WI38 (cell line): ENCODE measurements at regions not wholly inside any gene's neighbourhood (a gene's known extent, or its start where the extent isn't known, plus 50 kb on each side); places are given as distances from the start of the nearest gene placed in this dataset.

ENCODE experiments used
- H3K4me3 ChIP-seq: 2 replicates; pipeline ENCODE4 v1.5.1; 2011; ENCODE audit warnings: low read depth, mild to moderate bottlenecking, control low read depth, low read length
- CTCF ChIP-seq: IDR thresholded peaks from 2 replicates; pipeline ENCODE4 v1.5.1; 2012; ENCODE audit warnings: low read depth, mild to moderate bottlenecking, control low read depth, low read length

DNA sequence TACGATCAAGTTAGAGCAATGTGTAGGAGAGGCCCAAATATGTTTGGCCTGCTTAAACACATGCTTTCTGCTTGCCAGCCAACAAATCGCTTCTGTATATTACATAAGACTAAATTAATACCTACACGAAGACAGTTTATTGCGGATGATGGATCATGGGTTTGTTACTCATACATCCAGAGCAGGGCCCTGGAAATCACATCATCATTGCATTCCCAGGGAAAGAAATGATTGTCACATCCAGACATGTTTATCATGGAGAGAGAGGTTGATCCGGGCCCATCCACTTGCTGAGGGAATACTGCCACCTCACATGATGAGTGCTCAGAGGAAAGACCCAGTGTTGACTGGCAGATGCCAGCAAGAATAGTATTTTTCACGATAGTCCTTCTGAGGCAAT lies 282.6 kb downstream of the NUF2 start:
- TF ChIP-seq CTCF = no peak

GRCh38 chr1:163604896-163605295 lies 283.1 kb downstream of the NUF2 start:
- no peak for TF ChIP-seq CTCF
- no peak overlapping the region for H3K4me3 ChIP-seq

More for the DNA sequence above, 282.6 kb downstream of the NUF2 start:
- H3K4me3 ChIP-seq = no peak overlapping the region

- no peak overlapping the region for H3K4me3 ChIP-seq
- TF ChIP-seq CTCF = no peak
Observed at GRCh38 chr1:163608979-163609378, 287.2 kb downstream of the NUF2 start.

DNA sequence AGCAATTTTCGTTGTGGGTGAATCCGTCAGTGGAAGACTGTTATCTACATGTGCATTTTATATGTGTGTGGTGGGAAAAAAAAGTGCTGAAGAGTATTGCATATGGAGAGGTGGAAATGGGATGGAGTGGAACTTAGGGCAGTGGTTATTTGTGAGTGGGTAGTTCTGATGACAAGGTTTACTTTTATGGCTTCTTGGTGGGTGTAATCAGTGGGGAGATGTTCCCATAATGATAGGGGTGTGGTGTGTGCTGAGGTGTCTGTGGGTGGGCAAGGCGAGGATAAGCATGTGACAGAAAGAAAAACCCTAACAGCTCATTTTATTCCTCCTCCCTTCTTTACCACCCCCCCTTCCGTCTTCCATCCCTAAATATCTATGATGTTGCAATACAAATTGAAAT lies 288.1 kb downstream of the NUF2 start:
- no peak overlapping the region for H3K4me3 ChIP-seq
- TF ChIP-seq CTCF = no peak

GRCh38 chr1:163610486-163610885 lies 288.7 kb downstream of the NUF2 start:
- no peak for TF ChIP-seq CTCF
- no peak overlapping the region for H3K4me3 ChIP-seq

DNA sequence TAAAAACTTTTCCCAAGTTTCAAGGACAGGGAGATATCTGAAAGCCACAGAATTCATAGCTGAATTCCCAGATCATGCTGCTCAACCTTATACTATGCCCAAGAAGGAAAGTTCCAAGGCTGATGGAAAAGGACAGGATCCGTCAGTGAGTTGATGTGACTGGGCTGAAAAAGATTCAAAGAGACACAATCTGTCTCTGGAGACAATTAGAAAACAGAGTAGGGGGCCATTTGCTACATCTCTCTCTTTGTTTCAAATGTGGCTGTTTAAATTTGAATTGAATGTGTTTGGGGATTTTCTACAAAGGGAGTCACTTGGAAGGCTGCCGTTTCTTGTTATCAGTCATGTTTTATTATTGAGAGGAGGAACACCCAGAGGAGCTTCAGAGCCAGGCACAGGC lies 292.6 kb downstream of the NUF2 start:
- TF ChIP-seq CTCF = no peak

GRCh38 chr1:163628034-163628773 lies 306.4 kb downstream of the NUF2 start:
- H3K4me3 ChIP-seq = no peak overlapping the region
- no peak for TF ChIP-seq CTCF

More for the DNA sequence above, 292.6 kb downstream of the NUF2 start:
- no peak overlapping the region for H3K4me3 ChIP-seq
